Activated T-helper 2 cell treated with anti-CD3 and anti-CD28 coated beads, Interferon-gamma antibody, Interleukin-2, Interleukin-4, amounts not matched to agents 10 μg/mL and 5 μg/mL and 100 μg/mL, durations not matched to agents 14 hours and 24 hours and 36 hours (primary cell): ENCODE measurements at regions not wholly inside any gene's neighbourhood (a gene's known extent, or its start where the extent isn't known, plus 50 kb on each side); places are given as distances from the start of the nearest gene placed in this dataset.

ENCODE experiments used
- DNase-seq: peaks from one replicate; pipeline ENCODE4 v3.0.0; 2021; ENCODE audit warnings: low spot score
- H3K27ac Mint-ChIP-seq: one replicate; pipeline ENCODE4 v1.8.0; 2021; ENCODE audit warnings: mixed read lengths
- H3K27me3 Mint-ChIP-seq: one replicate; pipeline ENCODE4 v1.8.0; 2021; ENCODE audit warnings: low read depth, mixed read lengths
- H3K36me3 Mint-ChIP-seq: one replicate; pipeline ENCODE4 v1.8.0; 2021; ENCODE audit warnings: low read depth, mixed read lengths
- H3K4me1 Mint-ChIP-seq: one replicate; pipeline ENCODE4 v1.8.0; 2021; ENCODE audit warnings: low read depth, mixed read lengths
- H3K4me3 Mint-ChIP-seq: one replicate; pipeline ENCODE4 v1.8.0; 2021; ENCODE audit warnings: low read depth, mild to moderate bottlenecking, moderate library complexity, mixed read lengths
- H3K9me3 Mint-ChIP-seq: one replicate; pipeline ENCODE4 v1.8.0; 2021; ENCODE audit warnings: mixed read lengths
- intact Hi-C: fragments of 100-400 bp; cut with micrococcal nuclease; formaldehyde crosslinking; loops from one replicate; pipeline ENCODE4 v1.15.1; 2023

DNA sequence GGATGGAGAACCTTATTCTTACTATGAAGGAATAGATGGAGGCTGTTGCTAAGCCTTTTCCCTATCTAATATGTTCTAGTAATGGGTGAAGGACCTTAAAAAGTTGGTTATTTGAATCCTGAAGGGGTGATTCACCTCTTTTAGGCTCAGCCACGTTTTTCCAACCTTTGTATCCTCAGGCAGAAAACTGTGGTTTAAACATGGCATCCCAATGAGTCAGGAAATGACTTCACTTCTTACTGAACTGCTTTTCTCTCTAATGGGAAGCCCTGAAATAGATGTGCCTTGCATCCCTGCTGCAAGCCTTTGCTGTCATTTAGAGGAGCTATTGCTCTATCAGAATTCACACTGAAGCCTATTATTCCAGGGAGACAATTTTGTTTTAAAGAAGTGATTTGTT lies 191.0 kb upstream of the ARX start:
- Mint-ChIP-seq H3K36me3 (no peaks in the 10 kb centered on the region), H3K27ac (no peak overlapping the region), H3K4me1 (no peaks in the 10 kb centered on the region), H3K27me3 (no peaks in the 10 kb centered on the region), H3K4me3 (no peak overlapping the region), H3K9me3 (no peaks in the 10 kb centered on the region)
- intact Hi-C loops = no loop called here
- DNase-seq = no peak

DNA sequence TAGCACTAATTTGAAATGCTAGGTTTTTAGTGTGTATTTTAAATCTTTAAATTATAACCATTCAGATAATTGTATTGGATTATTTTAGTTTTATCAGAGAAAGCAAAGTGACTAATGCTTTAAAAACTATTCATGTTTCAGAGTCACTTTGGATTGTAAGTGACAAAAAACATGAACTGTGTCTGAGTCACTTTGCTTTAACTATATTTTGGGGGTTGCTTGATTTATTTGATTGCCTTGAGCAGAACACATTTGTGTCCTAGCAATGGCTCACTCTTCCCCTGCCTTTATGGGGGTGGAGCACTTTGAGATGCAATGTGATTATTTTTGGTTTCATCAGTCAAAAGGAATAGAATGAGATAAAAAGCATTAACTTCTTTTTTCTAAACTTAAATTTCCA lies 188.4 kb upstream of the ARX start:
- H3K27me3 Mint-ChIP-seq = no peaks in the 10 kb centered on the region
- H3K36me3 Mint-ChIP-seq = no peaks in the 10 kb centered on the region
- no peak overlapping the region for H3K27ac Mint-ChIP-seq
- no peak for DNase-seq
- H3K4me1 Mint-ChIP-seq = no peaks in the 10 kb centered on the region
- intact Hi-C loops = no loop called here
- no peak overlapping the region for H3K4me3 Mint-ChIP-seq
- H3K9me3 Mint-ChIP-seq = no peaks in the 10 kb centered on the region

- no peaks in the 10 kb centered on the region for H3K36me3 Mint-ChIP-seq
- no peak overlapping the region for H3K4me3 Mint-ChIP-seq
- no peak for DNase-seq
Observed at GRCh38 chrX:25202827-25203226, 187.1 kb upstream of the ARX start.

GRCh38 chrX:25198891-25199290 lies 183.1 kb upstream of the ARX start:
- H3K36me3 Mint-ChIP-seq = no peaks in the 10 kb centered on the region
- H3K9me3 Mint-ChIP-seq = no peaks in the 10 kb centered on the region
- intact Hi-C loops = no loop called here
- no peaks in the 10 kb centered on the region for H3K4me1 Mint-ChIP-seq
- H3K27me3 Mint-ChIP-seq = no peaks in the 10 kb centered on the region
- no peak overlapping the region for H3K4me3 Mint-ChIP-seq
- H3K27ac Mint-ChIP-seq = no peak overlapping the region
- DNase-seq = no peak

More at GRCh38 chrX:25202827-25203226, 187.1 kb upstream of the ARX start:
- no peaks in the 10 kb centered on the region for H3K27me3 Mint-ChIP-seq
- H3K9me3 Mint-ChIP-seq = no peaks in the 10 kb centered on the region
- no peaks in the 10 kb centered on the region for H3K4me1 Mint-ChIP-seq
- no peak overlapping the region for H3K27ac Mint-ChIP-seq
- intact Hi-C loops = no loop called here

DNA sequence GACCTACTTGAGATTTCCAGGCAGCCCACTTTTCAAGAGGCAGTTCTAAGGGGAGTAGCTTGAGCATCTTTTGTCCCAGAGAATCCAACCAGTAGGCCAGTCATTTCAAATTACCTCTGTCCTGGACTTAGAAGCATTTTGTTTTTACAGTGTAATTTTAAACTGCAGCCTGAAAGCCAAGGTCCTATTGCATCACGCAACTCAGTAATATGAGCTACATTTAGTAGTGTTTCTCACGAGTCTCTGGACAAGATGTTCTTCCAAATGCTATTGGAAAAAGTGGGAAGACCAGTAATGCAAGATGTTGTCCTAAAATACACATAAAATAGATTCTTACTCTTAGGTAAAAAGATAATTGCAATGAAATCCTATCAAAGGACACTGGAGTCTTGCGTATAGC lies 182.5 kb upstream of the ARX start:
- Mint-ChIP-seq H3K4me1 (no peaks in the 10 kb centered on the region), H3K4me3 (no peak overlapping the region), H3K27ac (no peak overlapping the region), H3K9me3 (no peaks in the 10 kb centered on the region), H3K27me3 (no peaks in the 10 kb centered on the region), H3K36me3 (no peaks in the 10 kb centered on the region)
- intact Hi-C loops = no loop called here
- DNase-seq = no peak

DNA sequence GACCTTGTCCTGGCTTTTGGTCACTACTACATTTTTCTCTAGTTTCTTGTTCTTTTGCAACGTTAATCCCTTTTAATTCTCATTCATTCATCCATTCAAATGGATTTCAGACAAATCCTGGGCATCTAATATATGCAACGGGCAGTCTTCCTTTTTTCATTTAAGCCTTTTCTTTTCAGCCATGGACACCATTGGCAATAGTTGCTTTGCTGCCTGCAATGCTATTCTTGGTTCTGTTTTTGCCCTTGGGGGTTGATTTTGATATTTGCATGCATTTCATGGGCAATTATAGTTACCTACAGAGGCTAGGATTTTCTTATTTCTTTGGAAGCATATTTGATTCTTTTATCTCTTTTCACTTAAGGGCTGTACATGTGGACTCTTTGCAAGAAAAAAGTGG lies 180.5 kb upstream of the ARX start:
- Mint-ChIP-seq H3K27me3 (no peaks in the 10 kb centered on the region), H3K4me3 (no peak overlapping the region), H3K36me3 (no peaks in the 10 kb centered on the region), H3K4me1 (no peaks in the 10 kb centered on the region), H3K9me3 (no peaks in the 10 kb centered on the region), H3K27ac (no peak overlapping the region)
- no peak for DNase-seq
- intact Hi-C loops = no loop called here

DNA sequence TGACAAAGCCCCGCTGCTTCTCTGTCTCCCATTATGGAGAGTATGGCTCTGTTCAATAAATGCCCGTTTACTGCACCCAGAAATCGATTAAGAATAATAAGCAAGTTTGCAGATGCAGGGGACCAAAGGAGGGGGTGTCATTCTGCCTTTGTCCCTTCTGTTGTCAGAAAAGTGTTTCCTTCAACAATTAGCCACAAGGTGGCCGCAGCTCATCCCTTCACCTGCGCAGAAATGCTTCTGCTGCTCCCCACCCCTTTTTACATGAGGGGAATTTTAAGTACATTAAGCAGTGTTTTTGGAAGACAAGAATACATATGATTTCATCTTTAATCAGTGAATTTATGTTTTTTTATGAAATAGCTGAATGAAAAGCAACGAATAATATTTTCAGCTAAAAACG lies 175.6 kb upstream of the ARX start:
- no peak for DNase-seq
- no peaks in the 10 kb centered on the region for H3K27me3 Mint-ChIP-seq
- no peak overlapping the region for H3K27ac Mint-ChIP-seq
- H3K4me1 Mint-ChIP-seq = no peaks in the 10 kb centered on the region
- no peaks in the 10 kb centered on the region for H3K9me3 Mint-ChIP-seq
- H3K4me3 Mint-ChIP-seq = no peak overlapping the region
- H3K36me3 Mint-ChIP-seq = no peaks in the 10 kb centered on the region
- intact Hi-C loops = no loop called here

- H3K4me3 Mint-ChIP-seq = no peak overlapping the region
- intact Hi-C loops = no loop called here
- no peaks in the 10 kb centered on the region for H3K4me1 Mint-ChIP-seq
- no peaks in the 10 kb centered on the region for H3K36me3 Mint-ChIP-seq
- H3K27ac Mint-ChIP-seq = no peak overlapping the region
- DNase-seq = no peak
- H3K27me3 Mint-ChIP-seq = no peaks in the 10 kb centered on the region
- no peaks in the 10 kb centered on the region for H3K9me3 Mint-ChIP-seq
Observed at GRCh38 chrX:25181775-25182174, 166.0 kb upstream of the ARX start.

DNA sequence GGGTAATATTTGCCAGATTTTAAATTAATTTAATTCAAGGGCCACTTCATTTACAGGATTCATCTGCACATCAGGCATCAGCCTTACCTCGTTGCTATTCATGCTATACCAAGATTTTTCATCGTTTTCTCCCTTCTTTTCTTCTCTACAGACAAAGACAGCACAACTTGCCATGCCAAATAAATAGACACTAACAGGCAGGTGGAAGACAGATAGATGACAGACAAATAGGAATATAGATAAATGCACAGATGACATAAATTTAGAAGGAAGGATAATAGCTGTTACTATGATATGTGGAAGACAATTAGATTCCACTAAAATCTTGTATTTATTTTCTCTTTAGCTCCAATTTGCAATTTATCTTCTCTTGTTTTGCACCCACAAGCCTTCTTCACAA lies 164.5 kb upstream of the ARX start:
- Mint-ChIP-seq H3K36me3 (no peaks in the 10 kb centered on the region), H3K4me1 (no peaks in the 10 kb centered on the region), H3K4me3 (no peak overlapping the region), H3K9me3 (no peaks in the 10 kb centered on the region), H3K27ac (no peak overlapping the region), H3K27me3 (no peaks in the 10 kb centered on the region)
- DNase-seq = no peak
- intact Hi-C loops = no loop called here

- no peaks in the 10 kb centered on the region for H3K27me3 Mint-ChIP-seq
- no peaks in the 10 kb centered on the region for H3K36me3 Mint-ChIP-seq
- H3K4me3 Mint-ChIP-seq = no peak overlapping the region
- no peaks in the 10 kb centered on the region for H3K9me3 Mint-ChIP-seq
- no peak for DNase-seq
- intact Hi-C loops = no loop called here
- no peak overlapping the region for H3K27ac Mint-ChIP-seq
- H3K4me1 Mint-ChIP-seq = no peaks in the 10 kb centered on the region
Observed at GRCh38 chrX:25178555-25178954, 162.8 kb upstream of the ARX start.

DNA sequence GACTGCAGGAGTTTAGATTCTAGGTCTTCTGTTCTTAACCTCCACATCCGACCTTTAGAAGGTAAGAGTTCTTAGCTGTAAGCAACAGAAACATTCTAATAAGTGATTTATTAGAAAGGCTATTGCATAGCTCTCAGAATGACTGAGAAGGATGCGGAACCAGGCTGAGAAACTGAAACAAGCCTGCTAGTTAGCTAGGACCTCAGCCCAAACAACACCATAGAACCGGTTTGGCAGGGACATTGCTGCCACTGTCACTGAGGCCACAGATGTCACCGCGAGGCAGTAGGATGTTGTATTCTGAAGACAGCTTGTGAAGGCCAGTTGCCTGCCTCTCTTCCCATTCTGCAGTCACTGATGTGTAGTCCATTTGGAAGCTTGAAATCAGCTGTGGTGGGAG lies 160.0 kb upstream of the ARX start:
- Mint-ChIP-seq H3K4me3 (no peak overlapping the region), H3K27ac (no peak overlapping the region), H3K36me3 (no peaks in the 10 kb centered on the region), H3K4me1 (no peaks in the 10 kb centered on the region), H3K9me3 (no peaks in the 10 kb centered on the region), H3K27me3 (no peaks in the 10 kb centered on the region)
- DNase-seq = no peak
- intact Hi-C loops = no loop called here

GRCh38 chrX:25175171-25175570 lies 159.4 kb upstream of the ARX start:
- no peak overlapping the region for H3K27ac Mint-ChIP-seq
- H3K36me3 Mint-ChIP-seq = no peaks in the 10 kb centered on the region
- intact Hi-C loops = no loop called here
- H3K27me3 Mint-ChIP-seq = no peaks in the 10 kb centered on the region
- no peaks in the 10 kb centered on the region for H3K9me3 Mint-ChIP-seq
- DNase-seq = no peak
- H3K4me1 Mint-ChIP-seq = no peaks in the 10 kb centered on the region
- no peak overlapping the region for H3K4me3 Mint-ChIP-seq

DNA sequence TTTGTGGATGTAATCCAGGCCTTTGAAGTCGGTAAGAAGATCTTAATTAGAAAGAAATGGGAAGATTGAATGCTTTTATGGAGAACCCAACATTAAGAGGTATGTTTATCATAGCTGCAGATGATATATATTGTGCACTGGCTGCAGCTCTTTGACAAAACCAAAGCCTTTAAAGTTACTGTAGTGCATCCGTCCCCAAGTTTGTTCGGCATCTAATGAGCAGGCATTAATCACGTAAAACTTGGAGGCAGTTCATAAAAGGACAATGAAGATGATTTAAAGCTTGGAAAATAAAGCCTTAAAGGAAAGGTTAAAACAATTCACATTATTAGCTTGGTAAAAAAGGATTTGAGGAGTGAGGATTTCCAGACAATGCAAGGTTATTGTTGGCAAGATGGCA lies 150.8 kb upstream of the ARX start:
- Mint-ChIP-seq H3K27me3 (peaks cover 2% of the 10 kb centered on the region), H3K9me3 (no peaks in the 10 kb centered on the region), H3K27ac (no peak overlapping the region), H3K4me1 (no peaks in the 10 kb centered on the region), H3K4me3 (no peak overlapping the region), H3K36me3 (no peaks in the 10 kb centered on the region)
- no peak for DNase-seq
- intact Hi-C loops = no loop called here

- Mint-ChIP-seq H3K9me3 (no peaks in the 10 kb centered on the region), H3K27ac (no peak overlapping the region), H3K4me3 (no peak overlapping the region), H3K4me1 (no peaks in the 10 kb centered on the region), H3K36me3 (no peaks in the 10 kb centered on the region), H3K27me3 (peaks cover 2% of the 10 kb centered on the region)
- DNase-seq = no peak
- intact Hi-C loops = no loop called here
Observed at GRCh38 chrX:25166145-25166544, 150.4 kb upstream of the ARX start.
